GM12865 (cell line): ENCODE measurements at regions not wholly inside any gene's neighbourhood (a gene's known extent, or its start where the extent isn't known, plus 50 kb on each side); places are given as distances from the start of the nearest gene placed in this dataset.

Experiments used
- DNase-seq: peaks from one replicate; pipeline ENCODE4 v3.0.0; 2010; ENCODE audit warnings: low read depth
- H3K4me3 ChIP-seq: 2 replicates; pipeline ENCODE4 v1.5.1; 2011; ENCODE audit warnings: mild to moderate bottlenecking, low read depth, low read length, control low read depth
- CTCF ChIP-seq: IDR thresholded peaks from 2 replicates; pipeline ENCODE4 v1.5.1; 2011; ENCODE audit warnings: low read length, control low read depth, low read depth, inconsistent platforms; ENCODE audit not compliant: insufficient read depth; ENCODE audit errors: missing control alignments

GRCh38 chr2:191782351-191782750 lies 64.5 kb downstream of the CAVIN2 start:
- H3K4me3 ChIP-seq: no peak overlapping the region
- no peak for DNase-seq
- no peak for TF ChIP-seq CTCF

GRCh38 chr2:191783416-191783815 lies 63.5 kb downstream of the CAVIN2 start:
- H3K4me3 ChIP-seq: no peak overlapping the region
- peak; percentile 29 for DNase-seq
- no peak for TF ChIP-seq CTCF
